ENCODE measurements at regions not wholly inside any gene's neighbourhood (a gene's known extent, or its start where the extent isn't known, plus 50 kb on each side); places are given as distances from the start of the nearest gene placed in this dataset.

GRCh38 chr5:133718457-133718856, 106.1 kb upstream of the FSTL4 start:
- TF ChIP-seq CTCF (IDR thresholded peaks at IDR 0.05): no peak
- TF ChIP-seq POLR2A (IDR thresholded peaks at IDR 0.05): no peak

Measured in adrenal gland (tissue), 5 donors.